ENCODE measurements at regions not wholly inside any gene's neighbourhood (a gene's known extent, or its start where the extent isn't known, plus 50 kb on each side); places are given as distances from the start of the nearest gene placed in this dataset.

DNA sequence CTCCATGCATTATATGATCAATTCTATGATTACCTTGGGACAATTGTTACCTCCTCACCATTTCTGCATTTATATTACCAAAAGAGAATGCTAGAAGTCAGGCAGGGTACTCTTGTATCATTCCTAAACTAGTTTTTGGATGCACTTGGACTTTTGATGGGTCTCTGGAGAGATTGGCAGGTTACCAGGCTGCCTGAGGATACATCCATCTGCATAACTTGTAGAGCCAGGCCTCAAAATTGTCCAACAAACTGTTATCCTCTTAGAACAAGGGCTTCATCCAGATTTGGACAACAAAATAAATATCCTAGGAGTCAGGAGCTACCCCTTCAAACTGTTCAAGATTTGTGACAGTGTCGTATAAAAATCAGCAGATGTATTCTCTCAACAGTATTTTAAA, 326.1 kb downstream of the IL15 start:
- ATAC-seq = no peak
- no peak for TF ChIP-seq ZNF565 (CRISPR knock-in tag; conservative IDR thresholded peaks at IDR 0.05; ENCODE audit: low read depth)
- TF ChIP-seq, protein P1, sequence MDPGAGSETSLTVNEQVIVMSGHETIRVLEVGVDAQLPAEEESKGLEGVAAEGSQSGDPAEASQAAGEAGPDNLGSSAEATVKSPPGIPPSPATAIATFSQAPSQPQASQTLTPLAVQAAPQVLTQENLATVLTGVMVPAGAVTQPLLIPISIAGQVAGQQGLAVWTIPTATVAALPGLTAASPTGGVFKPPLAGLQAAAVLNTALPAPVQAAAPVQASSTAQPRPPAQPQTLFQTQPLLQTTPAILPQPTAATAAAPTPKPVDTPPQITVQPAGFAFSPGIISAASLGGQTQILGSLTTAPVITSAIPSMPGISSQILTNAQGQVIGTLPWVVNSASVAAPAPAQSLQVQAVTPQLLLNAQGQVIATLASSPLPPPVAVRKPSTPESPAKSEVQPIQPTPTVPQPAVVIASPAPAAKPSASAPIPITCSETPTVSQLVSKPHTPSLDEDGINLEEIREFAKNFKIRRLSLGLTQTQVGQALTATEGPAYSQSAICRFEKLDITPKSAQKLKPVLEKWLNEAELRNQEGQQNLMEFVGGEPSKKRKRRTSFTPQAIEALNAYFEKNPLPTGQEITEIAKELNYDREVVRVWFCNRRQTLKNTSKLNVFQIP (CRISPR knock-in tag; IDR thresholded peaks at IDR 0.05; ENCODE audit: borderline replicate concordance, low read depth) = no peak
- TF ChIP-seq ARNTL (CRISPR knock-in tag; IDR thresholded peaks at IDR 0.05; ENCODE audit: borderline replicate concordance, low read depth) = no peak
- no peak for TF ChIP-seq TOX (CRISPR knock-in tag; IDR thresholded peaks at IDR 0.05; ENCODE audit: borderline replicate concordance)
- no peak for TF ChIP-seq ZFP3 (CRISPR knock-in tag; IDR thresholded peaks at IDR 0.05)
- no peak for TF ChIP-seq GLIS3 (CRISPR knock-in tag; IDR thresholded peaks at IDR 0.05)
- no peak for TF ChIP-seq ESRRG (CRISPR knock-in tag; IDR thresholded peaks at IDR 0.05)
- no peak for TF ChIP-seq SNAI2 (CRISPR knock-in tag; IDR thresholded peaks at IDR 0.05)
- no peak for TF ChIP-seq ZFP30 (CRISPR knock-in tag; IDR thresholded peaks at IDR 0.05)
- no peak for TF ChIP-seq OSR1 (CRISPR knock-in tag; IDR thresholded peaks at IDR 0.05)
- no peak for TF ChIP-seq ZNF8 (CRISPR knock-in tag; IDR thresholded peaks at IDR 0.05)
- TF ChIP-seq, protein P2, sequence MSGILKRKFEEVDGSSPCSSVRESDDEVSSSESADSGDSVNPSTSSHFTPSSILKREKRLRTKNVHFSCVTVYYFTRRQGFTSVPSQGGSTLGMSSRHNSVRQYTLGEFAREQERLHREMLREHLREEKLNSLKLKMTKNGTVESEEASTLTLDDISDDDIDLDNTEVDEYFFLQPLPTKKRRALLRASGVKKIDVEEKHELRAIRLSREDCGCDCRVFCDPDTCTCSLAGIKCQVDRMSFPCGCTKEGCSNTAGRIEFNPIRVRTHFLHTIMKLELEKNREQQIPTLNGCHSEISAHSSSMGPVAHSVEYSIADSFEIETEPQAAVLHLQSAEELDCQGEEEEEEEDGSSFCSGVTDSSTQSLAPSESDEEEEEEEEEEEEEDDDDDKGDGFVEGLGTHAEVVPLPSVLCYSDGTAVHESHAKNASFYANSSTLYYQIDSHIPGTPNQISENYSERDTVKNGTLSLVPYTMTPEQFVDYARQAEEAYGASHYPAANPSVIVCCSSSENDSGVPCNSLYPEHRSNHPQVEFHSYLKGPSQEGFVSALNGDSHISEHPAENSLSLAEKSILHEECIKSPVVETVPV (CRISPR knock-in tag; IDR thresholded peaks at IDR 0.05) = no peak
- TF ChIP-seq ISL1 (CRISPR knock-in tag; IDR thresholded peaks at IDR 0.05) = no peak
- no peak for TF ChIP-seq CREB5 (CRISPR knock-in tag; IDR thresholded peaks at IDR 0.05; ENCODE audit: low read depth)

GRCh38 chr4:141971869-141972268, 335.5 kb downstream of the IL15 start:
- ATAC-seq = no peak
- TF ChIP-seq OSR1 (CRISPR knock-in tag; IDR thresholded peaks at IDR 0.05) (no peak), RARB (CRISPR knock-in tag; IDR thresholded peaks at IDR 0.05) (no peak)

DNA sequence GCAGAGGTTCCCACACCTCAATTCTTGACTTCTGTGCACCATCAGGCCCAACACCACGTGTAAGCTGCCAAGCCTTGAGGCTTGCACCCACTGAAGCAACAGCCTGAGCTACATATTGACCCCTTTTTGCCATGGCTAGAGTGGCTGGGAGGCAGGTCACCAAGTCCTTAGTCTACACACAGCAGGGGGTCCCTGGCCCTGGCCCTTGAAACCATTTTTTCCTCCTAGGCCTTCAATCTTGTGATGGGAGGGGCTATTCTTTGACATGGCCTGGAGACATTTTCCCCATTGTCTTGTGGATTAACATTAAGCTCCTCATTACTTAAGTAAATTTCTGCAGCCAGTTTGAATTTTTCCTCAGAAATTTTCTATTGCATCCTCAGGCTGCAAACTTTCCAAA, 336.6 kb downstream of the IL15 start:
- no peak for ATAC-seq
- TF ChIP-seq CSDC2 (CRISPR knock-in tag; IDR thresholded peaks at IDR 0.05) = no peak

All from SK-N-SH treated with all-trans-retinoic acid at 6 μM for 48 hours (cell line).